AG09319 (cell line): ENCODE measurements at regions not wholly inside any gene's neighbourhood (a gene's known extent, or its start where the extent isn't known, plus 50 kb on each side); places are given as distances from the start of the nearest gene placed in this dataset.

ENCODE experiments used
- DNase-seq: peaks from one replicate; pipeline ENCODE4 v3.0.0-alpha.2; 2010; ENCODE audit warnings: low read depth; ENCODE audit errors: extremely low read depth
- TF ChIP-seq, protein P1 (sequence below): IDR thresholded peaks from 2 replicates; pipeline ENCODE4 v1.5.1; 2011; ENCODE audit warnings: low read depth, mild to moderate bottlenecking, inconsistent platforms, low read length, moderate library complexity

DNA sequence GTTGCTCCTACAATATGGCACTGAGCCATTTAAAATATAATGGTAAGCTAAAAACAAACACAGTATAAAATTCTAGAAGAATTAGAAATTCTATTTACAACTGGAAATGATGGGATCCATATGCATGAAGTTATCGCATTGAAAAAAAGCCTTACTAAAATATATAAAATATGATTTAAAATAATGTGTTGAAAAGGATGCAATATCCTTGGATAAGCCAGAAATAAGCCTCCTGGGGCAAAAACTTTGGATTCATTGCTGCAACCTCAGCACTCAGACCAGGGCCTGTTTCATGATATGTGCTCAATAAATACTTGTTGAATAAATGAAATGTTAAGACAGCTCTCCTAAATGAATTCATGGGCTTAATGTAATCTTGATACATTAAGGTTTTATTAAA, 170.2 kb downstream of the SEM1 start:
- DNase-seq = no peak
- TF ChIP-seq, protein P1, sequence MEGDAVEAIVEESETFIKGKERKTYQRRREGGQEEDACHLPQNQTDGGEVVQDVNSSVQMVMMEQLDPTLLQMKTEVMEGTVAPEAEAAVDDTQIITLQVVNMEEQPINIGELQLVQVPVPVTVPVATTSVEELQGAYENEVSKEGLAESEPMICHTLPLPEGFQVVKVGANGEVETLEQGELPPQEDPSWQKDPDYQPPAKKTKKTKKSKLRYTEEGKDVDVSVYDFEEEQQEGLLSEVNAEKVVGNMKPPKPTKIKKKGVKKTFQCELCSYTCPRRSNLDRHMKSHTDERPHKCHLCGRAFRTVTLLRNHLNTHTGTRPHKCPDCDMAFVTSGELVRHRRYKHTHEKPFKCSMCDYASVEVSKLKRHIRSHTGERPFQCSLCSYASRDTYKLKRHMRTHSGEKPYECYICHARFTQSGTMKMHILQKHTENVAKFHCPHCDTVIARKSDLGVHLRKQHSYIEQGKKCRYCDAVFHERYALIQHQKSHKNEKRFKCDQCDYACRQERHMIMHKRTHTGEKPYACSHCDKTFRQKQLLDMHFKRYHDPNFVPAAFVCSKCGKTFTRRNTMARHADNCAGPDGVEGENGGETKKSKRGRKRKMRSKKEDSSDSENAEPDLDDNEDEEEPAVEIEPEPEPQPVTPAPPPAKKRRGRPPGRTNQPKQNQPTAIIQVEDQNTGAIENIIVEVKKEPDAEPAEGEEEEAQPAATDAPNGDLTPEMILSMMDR = no peak

DNA sequence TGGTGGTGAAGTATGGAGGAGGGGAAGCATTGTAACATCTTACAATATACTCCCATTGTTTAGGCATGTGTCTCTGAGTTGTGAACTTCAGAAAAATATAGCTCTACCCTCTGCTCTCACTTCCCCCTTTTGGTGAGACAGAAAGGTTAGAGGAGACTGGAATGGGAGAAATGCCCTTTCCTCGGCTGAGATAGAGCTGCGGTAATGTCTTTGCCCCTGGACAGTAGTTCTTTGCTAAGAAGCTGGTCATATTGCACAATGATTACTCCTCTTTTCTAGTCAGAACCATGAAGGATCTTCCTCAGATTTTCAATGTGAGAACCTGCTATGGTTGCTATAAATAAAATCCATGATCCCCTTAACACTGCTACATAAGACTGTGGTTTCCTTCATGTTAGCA, 171.0 kb downstream of the SEM1 start:
- TF ChIP-seq, protein P1 = no peak
- DNase-seq = no peak

DNA sequence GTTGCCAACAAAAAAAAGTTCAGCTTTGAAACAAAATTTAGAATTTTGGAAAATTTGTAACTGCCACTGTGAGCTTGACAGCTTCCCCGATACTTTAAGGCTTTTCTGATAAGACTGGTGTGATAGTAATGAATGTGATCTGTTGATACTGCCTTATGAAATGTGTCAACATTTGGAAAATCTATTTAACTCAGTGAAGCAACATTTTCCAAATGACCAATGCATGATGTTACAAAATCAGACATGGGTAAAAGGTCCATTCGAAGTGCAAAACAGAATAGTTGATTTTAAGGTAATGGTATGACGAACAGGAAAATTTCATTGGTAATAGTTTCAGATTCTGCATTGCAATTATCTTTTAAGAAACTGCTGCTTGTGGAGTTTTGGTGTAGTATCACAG, 175.4 kb downstream of the SEM1 start:
- no peak for DNase-seq
- TF ChIP-seq, protein P1 = no peak

DNA sequence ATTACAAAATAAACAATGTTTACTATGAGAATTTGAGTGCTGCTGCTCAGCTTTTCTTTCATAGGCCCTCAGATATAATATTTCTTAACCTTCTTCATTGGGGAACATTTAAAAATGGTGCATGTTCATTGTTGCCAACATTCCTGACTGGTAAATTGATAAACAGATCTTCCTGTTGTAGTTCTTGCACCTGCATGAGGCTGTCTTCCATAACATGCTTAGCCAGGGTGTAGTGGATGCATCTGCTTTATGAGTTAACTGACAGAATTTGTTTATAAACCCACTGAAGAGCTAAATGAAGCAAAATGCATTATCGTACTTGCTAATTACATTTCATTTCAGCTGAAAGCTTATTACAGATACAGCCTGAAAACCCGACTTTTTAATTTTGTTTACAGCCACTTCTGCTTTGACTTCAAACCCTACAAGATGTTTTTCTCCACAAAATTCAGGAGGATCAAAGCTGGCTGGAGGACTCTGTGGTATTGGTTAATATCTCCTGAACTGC, 177.2 kb downstream of the SEM1 start:
- TF ChIP-seq, protein P1 = no peak

DNA sequence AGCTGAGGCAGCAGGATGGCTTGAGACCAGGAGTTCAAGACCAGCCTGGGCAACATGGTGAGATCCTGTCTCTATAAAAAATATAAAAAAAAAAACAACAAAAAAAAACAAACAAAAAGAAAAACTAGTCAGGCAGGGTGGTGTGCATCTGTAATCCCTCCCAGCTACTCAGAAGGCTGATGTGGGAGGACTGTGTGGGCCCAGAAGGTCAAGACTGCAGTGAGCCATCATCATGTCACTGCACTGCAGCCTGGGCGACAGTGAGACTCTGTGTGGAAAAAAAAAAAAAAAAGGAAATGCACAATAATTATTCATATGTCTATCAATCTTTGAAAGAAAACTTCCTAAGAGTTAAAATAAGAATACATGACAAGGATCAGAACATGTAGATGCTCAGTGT, 178.3 kb downstream of the SEM1 start:
- DNase-seq = no peak
- TF ChIP-seq, protein P1 = no peak

More for the DNA sequence above, 177.2 kb downstream of the SEM1 start:
- no peak for DNase-seq

DNA sequence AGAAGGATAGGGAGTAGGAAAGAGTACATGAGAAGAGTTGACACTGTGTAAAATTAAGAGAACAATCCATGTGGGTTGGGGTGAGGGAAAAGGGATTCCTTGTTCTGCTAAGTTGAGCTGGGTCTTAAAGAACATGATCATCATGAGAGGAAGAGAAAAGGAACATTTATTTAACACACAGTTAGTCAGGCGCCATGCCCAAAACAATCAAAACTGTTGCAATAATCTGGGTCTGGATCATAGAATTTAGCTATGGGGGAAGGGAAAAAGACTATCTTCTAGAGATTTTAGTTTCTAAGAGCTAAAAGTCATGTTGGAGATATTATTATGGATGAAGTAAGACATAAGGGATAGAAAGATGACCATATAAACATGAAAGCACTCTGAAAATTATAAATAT, 178.9 kb downstream of the SEM1 start:
- DNase-seq = no peak
- TF ChIP-seq, protein P1 = no peak

DNA sequence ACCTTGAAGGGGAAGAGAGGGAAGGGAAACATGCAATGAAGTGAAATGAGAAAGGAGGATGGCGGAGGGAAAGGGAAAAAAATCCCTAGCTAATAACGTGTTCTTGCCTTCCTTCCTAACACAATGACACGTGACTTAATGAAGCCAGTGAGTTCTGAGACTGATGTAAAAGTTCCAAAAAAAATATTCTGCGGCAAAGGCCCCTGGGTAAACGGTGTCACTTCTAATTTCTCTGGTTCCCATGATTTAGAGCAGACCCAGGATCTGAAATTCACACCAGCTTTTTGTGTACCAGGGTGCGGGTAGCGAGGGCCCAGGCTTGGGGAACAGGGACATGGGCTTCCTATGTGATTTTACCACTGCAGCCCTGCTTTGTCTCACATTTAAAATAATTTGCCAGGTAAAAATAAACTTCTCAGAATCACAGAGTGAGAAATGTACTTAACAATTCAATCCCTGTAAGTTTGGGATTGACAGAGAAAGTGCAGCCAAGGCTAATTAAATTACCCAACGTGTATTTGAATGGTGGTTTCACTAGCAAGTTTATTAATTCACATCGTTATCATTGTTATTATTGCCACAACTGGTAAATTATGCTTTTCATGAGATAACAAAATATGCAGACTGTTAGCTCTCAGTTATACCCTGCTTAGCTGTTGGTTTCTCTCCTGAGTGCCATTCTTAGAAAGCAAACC, 182.4 kb downstream of the SEM1 start:
- DNase-seq = no peak
- TF ChIP-seq, protein P1 = no peak
